HG03039 (cell line): ENCODE measurements at regions not wholly inside any gene's neighbourhood (a gene's known extent, or its start where the extent isn't known, plus 50 kb on each side); places are given as distances from the start of the nearest gene placed in this dataset.

Source experiments
- ATAC-seq: cut with Tn5 transposase; IDR thresholded peaks from one replicate; pipeline ENCODE4 v1.9.1; 2021; ENCODE audit warnings: mild to moderate bottlenecking, moderate library complexity; ENCODE audit not compliant: unreplicated experiment

DNA sequence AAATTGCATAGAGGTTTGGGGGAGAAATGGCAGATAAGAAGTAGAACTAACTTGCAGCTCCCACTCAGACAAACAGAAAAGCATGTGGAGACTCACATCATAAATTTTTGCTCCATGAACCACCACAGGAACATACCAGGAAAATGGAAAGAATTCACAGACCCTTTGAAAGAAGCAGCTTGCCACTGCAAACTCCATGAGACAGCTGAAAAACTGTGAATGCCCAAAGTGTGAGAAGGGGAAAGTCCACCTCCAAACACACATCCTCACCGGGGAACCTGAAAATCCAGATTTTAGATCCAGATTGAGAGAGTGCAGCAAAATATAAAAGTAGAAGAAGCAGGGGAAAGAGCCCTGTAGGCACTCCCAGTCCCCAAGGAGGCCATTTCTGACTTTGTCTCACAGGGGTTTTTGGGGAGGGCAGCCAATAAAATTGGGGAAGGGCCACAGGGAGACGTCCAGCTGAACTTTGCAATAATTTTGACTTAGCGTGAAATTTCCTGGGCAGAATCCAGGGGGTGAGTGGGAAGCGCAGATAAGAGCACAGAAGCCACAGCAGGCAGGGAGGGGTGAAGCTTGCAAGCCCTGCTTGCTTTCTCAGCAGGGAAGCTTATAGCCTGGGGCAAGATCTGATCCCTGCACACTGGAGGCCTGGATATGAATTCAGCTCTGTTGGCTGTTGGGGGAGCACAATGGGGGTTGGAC, 183.4 kb upstream of the UBE2E2 start:
- ATAC-seq = no peak

DNA sequence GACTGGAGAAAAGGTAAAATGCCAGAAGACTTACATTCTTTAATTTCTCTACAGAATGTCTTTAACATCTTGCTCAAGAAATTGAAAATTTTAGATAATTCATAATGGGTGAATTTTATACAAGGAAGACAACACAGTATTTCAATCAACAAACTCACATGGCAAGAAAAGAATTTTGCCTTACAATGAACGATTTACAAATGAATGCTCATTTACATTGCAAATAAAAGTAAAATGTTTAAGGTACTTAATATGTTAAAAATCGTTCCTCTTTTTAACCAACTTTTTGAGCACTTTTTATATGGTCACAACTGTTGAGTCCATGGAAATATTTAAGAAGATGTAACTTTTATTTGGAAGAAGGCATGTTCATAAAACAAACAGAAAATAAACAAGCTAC, 174.8 kb upstream of the UBE2E2 start:
- no peak for ATAC-seq

DNA sequence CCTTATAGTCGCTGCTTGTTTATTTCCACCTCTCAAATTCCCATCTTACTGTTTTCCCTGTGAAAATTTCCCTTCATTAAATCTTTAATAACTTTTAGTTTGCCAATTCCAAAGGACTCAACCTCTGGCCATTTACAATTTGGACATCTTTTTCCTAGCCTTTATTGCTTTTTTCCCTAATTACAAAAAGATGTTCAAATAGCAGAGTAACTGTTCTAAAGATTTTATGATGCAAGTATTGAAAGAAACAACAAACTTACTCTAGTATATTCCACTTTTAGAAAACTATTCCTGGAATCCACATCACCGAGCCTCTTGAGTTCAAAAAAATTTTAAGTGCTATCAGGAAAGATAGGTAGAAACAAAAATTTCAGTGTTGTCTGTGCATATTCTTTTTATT, 174.1 kb upstream of the UBE2E2 start:
- no peak for ATAC-seq

GRCh38 chr3:23035927-23036640, 167.0 kb upstream of the UBE2E2 start:
- no peak for ATAC-seq

- ATAC-seq = peak; percentile 72
These were observed 166.4 kb upstream of the UBE2E2 start for GRCh38 chr3:23036728-23037127.

GRCh38 chr3:23038471-23038870, 164.7 kb upstream of the UBE2E2 start:
- no peak for ATAC-seq

GRCh38 chr3:23041918-23042696, 161.0 kb upstream of the UBE2E2 start:
- no peak for ATAC-seq

- ATAC-seq = no peak
These were observed 158.7 kb upstream of the UBE2E2 start for GRCh38 chr3:23044463-23044862.

- no peak for ATAC-seq
These were observed 156.6 kb upstream of the UBE2E2 start for GRCh38 chr3:23046536-23046935.

DNA sequence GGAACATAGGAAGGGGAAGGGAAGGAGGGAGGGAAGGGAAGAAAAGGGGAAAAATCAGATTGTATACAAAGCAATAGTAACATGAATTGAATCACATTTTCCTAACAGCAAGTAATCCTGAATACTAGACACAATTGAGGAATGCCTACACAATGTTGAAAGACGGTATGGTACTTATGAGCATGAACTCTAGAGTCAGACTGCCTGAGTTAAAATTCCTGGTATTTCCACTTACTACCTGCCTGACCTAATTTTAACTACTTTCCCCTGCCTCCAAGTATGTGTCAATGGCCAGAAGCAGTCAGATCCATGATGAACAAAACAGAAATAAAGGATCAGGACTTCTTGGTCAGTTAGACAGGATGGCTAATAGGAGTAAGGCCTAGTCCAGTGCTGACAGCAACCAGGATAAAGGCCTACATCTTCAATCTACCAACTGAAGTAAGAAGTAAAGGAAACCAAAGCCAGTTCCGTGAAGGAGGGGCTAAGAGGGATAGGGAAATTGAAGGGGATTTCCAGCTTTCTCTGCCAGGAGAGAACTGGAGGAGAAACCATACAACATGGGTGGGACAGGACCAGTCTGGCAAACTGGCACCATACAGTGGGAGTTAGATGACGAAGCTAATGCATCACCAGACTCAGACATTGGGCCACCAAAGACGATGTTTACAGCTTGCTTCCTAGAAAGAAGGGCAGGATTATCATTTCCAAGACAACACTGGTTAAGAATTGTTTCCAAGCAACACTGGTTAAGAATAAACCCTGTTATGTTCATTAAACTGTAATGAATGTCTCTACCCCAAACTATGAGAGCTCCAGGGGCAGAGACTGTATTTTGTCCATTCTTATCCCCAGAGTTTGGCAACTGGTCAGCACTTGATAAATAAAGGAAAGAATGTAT, 151.6 kb upstream of the UBE2E2 start:
- ATAC-seq = no peak

DNA sequence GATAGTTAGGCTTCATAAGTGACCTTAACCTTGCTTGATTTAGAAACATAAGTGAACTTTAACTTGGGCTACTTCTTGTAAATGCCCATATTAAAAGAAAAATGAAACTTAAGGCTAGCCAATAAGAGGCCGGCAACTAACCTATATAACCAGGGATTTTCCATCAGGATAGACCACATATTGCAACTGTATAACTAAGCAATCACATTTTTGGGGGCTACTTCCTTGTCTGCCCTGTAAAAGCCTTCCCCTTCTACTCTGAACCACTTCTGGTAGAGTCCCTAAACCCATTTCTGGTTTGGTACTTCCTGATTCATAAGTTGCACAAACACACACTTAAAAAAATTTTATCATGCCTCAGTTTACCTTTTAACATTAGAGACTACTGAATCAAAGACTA, 150.9 kb upstream of the UBE2E2 start:
- ATAC-seq = no peak

DNA sequence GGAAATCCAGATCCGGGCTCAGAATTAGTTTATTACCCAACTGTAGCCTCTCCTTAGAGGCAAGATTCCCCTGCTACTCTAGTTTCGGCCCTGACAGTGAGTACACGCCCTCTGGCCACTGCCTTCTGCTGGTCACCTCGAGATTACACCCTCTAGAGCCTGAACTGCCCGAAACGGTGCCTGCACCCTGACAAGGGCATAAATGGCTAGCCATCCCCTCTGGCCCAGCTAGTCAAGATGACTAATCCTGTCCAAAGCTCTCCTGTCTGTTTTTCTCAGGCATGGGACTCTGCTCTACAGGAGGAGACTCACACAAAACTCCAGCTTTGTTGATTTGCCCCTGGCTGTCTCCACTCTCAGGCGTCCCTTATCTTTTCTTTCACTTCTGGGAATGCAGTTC, 150.5 kb upstream of the UBE2E2 start:
- no peak for ATAC-seq

- ATAC-seq = peak; percentile 65
These were observed 147.3 kb upstream of the UBE2E2 start for GRCh38 chr3:23055733-23056376.

DNA sequence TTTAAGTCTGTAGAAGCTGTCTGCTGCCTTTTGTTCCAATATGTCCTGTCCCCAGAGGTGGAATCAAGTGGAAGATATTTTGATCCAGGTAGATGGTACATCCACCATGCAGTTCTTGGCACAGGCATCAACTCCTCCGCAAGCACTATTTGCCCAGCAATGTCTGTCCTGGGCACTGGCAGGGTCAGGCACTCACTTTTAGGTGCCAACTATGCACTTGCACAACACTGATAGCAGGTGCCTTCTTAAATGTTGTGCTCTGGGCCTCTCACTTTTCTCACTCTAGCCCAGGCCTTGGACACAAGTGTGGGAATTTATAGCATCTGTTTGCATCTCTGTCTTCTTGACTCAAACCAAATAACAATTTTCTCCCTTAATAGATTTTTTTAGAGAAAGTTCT, 140.5 kb upstream of the UBE2E2 start:
- ATAC-seq = no peak

DNA sequence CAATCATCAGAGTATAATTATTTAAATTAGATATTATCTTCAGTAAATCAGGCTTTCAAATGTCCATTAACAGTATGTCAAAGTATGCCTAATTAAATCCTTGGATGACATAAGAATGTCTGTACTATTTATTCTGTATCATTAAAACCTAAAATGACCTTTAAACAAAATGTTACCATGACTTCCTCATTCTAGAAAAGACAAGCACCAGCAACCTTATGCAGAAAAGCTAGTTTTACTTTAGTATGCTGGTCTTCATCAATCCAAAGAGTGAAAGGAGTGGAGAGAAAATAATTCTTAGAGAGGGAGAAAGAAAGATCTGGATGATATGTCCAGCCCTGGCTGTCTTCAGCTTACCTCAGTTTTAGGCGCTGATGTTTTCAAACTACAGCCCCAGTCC, 140.1 kb upstream of the UBE2E2 start:
- ATAC-seq = no peak

- ATAC-seq = no peak
These were observed 136.0 kb upstream of the UBE2E2 start for GRCh38 chr3:23067116-23067515.

- no peak for ATAC-seq
These were observed 135.0 kb upstream of the UBE2E2 start for GRCh38 chr3:23068016-23068728.

- peak; percentile 26 for ATAC-seq
These were observed 131.8 kb upstream of the UBE2E2 start for GRCh38 chr3:23071296-23071695.

DNA sequence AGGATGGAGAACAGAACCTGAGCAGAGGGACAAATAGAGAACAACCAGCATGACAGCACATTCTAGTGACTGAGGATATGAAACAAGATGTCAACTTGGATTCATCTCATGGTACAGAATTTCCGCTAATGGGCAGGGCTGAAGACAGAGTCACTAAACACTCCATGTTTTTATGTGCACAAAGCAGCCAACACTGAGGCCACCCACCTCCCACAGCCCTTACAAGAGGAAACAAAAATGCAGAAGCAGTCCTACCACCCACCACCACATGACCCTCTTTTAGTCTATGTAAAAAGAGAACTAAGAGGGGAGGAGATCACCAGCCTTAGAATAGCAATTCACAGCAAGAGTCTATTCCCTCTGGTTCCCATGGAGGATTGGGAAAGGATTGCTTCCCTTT, 131.4 kb upstream of the UBE2E2 start:
- peak; percentile 78 for ATAC-seq

DNA sequence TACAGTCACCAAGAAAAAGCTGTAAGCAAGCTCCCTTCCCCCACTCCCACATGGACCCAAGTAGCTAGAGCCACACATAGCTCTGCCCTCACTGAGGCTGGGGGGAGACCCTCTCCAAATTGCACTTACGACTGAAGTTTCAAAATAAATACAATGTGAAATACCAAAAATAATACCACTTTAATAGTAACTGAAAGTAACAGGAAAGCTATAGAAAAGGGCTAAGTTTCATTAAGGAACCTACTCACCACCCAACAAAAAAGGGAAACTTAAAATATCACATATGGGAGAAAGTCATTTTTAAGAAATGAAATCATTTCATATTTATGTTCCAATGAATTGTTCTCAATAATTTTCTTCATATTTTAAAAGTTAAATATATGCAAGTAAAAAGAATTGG, 130.4 kb upstream of the UBE2E2 start:
- ATAC-seq = no peak
